NCI-H2107 treated with DMSO at 0.1 percent for 48 hours (cell line): ENCODE measurements at regions not wholly inside any gene's neighbourhood (a gene's known extent, or its start where the extent isn't known, plus 50 kb on each side); places are given as distances from the start of the nearest gene placed in this dataset.
"Not testable (repeated sequence)": the region's sequence is repeated elsewhere in the genome, so short reads cannot be mapped to it uniquely, and the experiment has no call there.

ENCODE experiments used
- DNase-seq: peaks from one replicate; lab custom pipeline; 2025; ENCODE audit not compliant: unreplicated experiment; lab: John Stamatoyannopoulos, UW

- DNase-seq, result no peak
These were observed 98.3 kb downstream of the SOD2 start for GRCh38 chr6:159594750-159595117.

GRCh38 chr6:159594106-159594749 is 98.8 kb downstream of the SOD2 start:
- DNase-seq, result no peak

- no peak for DNase-seq
These were observed 102.2 kb downstream of the SOD2 start for GRCh38 chr6:159590835-159591234.

GRCh38 chr6:159586684-159587083 is 106.4 kb downstream of the SOD2 start:
- DNase-seq, result no peak

GRCh38 chr6:159582736-159583135 is 110.3 kb downstream of the SOD2 start:
- DNase-seq, result no peak

GRCh38 chr6:159578629-159579028 is 114.4 kb downstream of the SOD2 start:
- no peak for DNase-seq

- DNase-seq, result no peak
These were observed 115.5 kb downstream of the SOD2 start for GRCh38 chr6:159577564-159577963.

GRCh38 chr6:159572439-159573110 is 120.5 kb downstream of the SOD2 start:
- DNase-seq, result no peak

GRCh38 chr6:159565181-159565710 is 127.8 kb downstream of the SOD2 start:
- DNase-seq, result no peak

GRCh38 chr6:159564456-159564855 is 128.6 kb downstream of the SOD2 start:
- DNase-seq, result no peak

GRCh38 chr6:159557031-159557430 is 136.0 kb downstream of the SOD2 start:
- no peak for DNase-seq

GRCh38 chr6:159555082-159555875 is 137.8 kb downstream of the SOD2 start:
- no peak for DNase-seq

- DNase-seq, result no peak
These were observed 151.7 kb downstream of the SOD2 start for GRCh38 chr6:159541296-159541695.

- DNase-seq, result no peak
These were observed 152.2 kb downstream of the SOD2 start for GRCh38 chr6:159540883-159541282.

GRCh38 chr6:159540152-159540551 is 152.9 kb downstream of the SOD2 start:
- no peak for DNase-seq

GRCh38 chr6:159538031-159538430 is 155.0 kb downstream of the SOD2 start:
- DNase-seq, result not testable (repeated sequence)

GRCh38 chr6:159535656-159536350 is 157.2 kb downstream of the SOD2 start:
- no peak for DNase-seq

GRCh38 chr6:159533568-159533967 is 159.5 kb downstream of the SOD2 start:
- no peak for DNase-seq

- no peak for DNase-seq
These were observed 160.0 kb downstream of the SOD2 start for GRCh38 chr6:159533016-159533415.

- no peak for DNase-seq
These were observed 160.9 kb downstream of the SOD2 start for GRCh38 chr6:159532155-159532554.

- no peak for DNase-seq
These were observed 163.1 kb downstream of the SOD2 start for GRCh38 chr6:159529934-159530333.
